Neural progenitor cell (in vitro differentiated cells): ENCODE measurements at regions not wholly inside any gene's neighbourhood (a gene's known extent, or its start where the extent isn't known, plus 50 kb on each side); places are given as distances from the start of the nearest gene placed in this dataset.

Experiments
- CTCF ChIP-seq: fragments of 200-600 bp; sonication (generic); IDR thresholded peaks from 2 replicates; pipeline ENCODE4 v1.5.1; 2017; ENCODE audit warnings: antibody characterized with exemption, mild to moderate bottlenecking
- EZH2 ChIP-seq: fragments of 200-600 bp; sonication (generic); IDR thresholded peaks from 2 replicates; pipeline ENCODE4 v1.6.1; 2017; ENCODE audit warnings: antibody characterized with exemption, mild to moderate bottlenecking, moderate library complexity

- TF ChIP-seq CTCF, result no peak
- TF ChIP-seq EZH2, result no peak
Observed at GRCh38 chr2:161486111-161486510, 70.0 kb downstream of the TBR1 start.
